ENCODE measurements at regions not wholly inside any gene's neighbourhood (a gene's known extent, or its start where the extent isn't known, plus 50 kb on each side); places are given as distances from the start of the nearest gene placed in this dataset.

DNA sequence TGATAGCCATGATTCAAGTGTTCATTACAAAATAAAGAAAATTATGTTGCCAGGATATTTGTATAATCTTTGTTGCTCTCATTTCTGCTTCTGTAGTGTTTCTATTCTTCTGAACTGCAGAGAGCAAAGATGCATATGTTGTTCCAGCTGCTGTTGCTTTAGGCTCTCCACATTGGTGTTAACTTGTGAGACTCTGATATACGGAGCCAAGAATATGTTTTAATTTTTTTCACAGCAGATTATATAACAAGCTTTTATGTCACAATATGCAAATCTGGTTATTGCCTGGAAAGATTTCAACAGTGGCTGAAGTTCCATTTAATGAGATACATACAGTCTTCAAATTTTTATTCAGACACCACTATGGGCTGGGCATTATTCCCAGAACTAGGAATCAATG lies 655.0 kb downstream of the GRXCR1 start:
- no peak for TF ChIP-seq ARNT (IDR thresholded peaks at IDR 0.05)
- TF ChIP-seq SUZ12 (IDR thresholded peaks at IDR 0.05), result no peak
- POLR2A ChIA-PET, result no interaction called here
- CTCF ChIA-PET, result no interaction called here
- no peak for DNase-seq (ENCODE audit: extremely low spot score)

DNA sequence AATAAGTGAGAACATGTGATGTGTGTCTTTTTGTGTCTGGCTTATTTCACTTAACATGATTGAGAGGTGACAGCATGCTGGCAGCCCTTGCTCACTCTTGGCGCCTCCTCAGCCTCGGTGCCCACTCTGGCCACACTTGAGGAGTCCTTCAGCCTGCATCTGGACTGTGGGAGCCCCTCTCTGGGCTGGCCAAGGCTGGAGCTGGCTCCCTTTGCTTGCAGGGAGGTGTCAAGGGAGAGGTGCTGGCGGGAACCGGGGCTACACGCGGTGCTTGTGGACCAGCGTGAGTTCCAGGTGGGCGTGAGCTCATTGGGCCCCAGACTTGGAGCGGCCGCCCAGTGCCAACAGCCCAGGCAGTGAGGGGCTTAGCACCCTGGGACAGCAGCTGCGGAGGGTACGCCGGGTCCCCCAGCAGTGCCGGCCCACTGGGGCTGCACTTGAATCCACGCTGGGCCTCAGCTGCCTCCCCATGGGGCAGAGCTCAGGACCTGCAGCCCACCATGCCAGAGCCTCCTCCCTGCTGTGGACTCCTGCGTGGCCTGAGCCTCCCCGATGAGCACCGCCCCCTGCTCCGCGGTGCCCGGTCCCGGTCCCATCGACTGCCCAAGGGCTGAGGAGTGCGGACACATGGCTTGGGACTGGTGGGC lies 658.6 kb downstream of the GRXCR1 start:
- no peak for DNase-seq (ENCODE audit: extremely low spot score)
- TF ChIP-seq ZNF384 (IDR thresholded peaks at IDR 0.05), result no peak
- ChIA-PET POLR2A (no interaction called here), CTCF (no interaction called here)

DNA sequence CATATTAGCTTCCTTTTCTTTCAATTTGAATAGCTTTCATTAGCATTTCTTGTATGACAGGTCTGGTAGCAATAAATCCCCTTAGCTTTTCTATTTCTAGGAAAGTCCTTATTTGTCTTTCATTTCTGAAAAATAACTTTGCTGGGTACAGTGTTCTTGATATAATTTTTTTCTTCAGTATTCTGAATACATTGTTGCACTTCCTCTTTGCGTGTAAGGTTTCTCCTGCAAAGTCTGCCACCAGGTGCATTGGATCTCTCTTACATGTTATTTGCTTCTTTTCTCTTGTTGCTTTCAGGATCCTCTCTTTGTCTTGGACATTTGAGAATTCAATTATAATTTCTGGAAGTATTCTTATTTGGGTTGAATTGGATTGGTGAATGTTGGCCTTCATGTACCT lies 663.7 kb downstream of the GRXCR1 start:
- DNase-seq (ENCODE audit: extremely low spot score), result no peak
- TF ChIP-seq BHLHE40 (IDR thresholded peaks at IDR 0.05; ENCODE audit: borderline replicate concordance) (no peak), SP1 (IDR thresholded peaks at IDR 0.05) (no peak), NFRKB (IDR thresholded peaks at IDR 0.05) (no peak), CTBP1 (IDR thresholded peaks at IDR 0.05; ENCODE audit: borderline replicate concordance) (no peak), TARDBP (IDR thresholded peaks at IDR 0.05) (no peak), ZNF384 (IDR thresholded peaks at IDR 0.05) (no peak), L3MBTL2 (conservative IDR thresholded peaks at IDR 0.05) (no peak), LEF1 (IDR thresholded peaks at IDR 0.05; ENCODE audit: borderline replicate concordance) (no peak), HDGF (IDR thresholded peaks at IDR 0.05; ENCODE audit: borderline replicate concordance) (no peak), FOXA1 (IDR thresholded peaks at IDR 0.05) (no peak), ARNT (IDR thresholded peaks at IDR 0.05) (no peak), FOXM1 (IDR thresholded peaks at IDR 0.05; ENCODE audit: borderline replicate concordance) (no peak), FOXK2 (IDR thresholded peaks at IDR 0.05) (no peak)
- TF ChIP-seq, protein P1, sequence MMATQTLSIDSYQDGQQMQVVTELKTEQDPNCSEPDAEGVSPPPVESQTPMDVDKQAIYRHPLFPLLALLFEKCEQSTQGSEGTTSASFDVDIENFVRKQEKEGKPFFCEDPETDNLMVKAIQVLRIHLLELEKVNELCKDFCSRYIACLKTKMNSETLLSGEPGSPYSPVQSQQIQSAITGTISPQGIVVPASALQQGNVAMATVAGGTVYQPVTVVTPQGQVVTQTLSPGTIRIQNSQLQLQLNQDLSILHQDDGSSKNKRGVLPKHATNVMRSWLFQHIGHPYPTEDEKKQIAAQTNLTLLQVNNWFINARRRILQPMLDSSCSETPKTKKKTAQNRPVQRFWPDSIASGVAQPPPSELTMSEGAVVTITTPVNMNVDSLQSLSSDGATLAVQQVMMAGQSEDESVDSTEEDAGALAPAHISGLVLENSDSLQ (IDR thresholded peaks at IDR 0.05), result no peak
- ChIA-PET POLR2A (no interaction called here), CTCF (no interaction called here)

DNA sequence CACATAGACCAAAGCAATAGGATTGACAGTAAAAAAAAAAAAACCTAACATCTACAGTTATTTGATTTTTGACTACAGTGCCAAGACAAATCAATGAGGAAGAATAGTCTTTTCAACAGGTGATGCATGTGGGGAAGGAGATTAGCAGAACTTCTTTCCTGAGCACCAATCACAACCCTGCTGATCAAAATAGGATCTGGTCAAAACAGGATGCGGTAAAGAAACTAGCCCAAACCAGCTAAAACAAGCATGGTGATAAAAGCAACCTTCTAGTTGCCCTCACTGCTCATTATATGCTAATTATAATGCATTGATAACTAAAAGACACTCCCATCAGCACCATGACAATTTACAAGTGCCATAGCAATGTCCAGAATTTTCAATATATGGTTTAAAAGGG lies 667.5 kb downstream of the GRXCR1 start:
- POLR2A ChIA-PET, result no interaction called here
- no peak for DNase-seq (ENCODE audit: extremely low spot score)
- CTCF ChIA-PET, result no interaction called here
- TF ChIP-seq HDGF (IDR thresholded peaks at IDR 0.05; ENCODE audit: borderline replicate concordance) (no peak), BHLHE40 (IDR thresholded peaks at IDR 0.05; ENCODE audit: borderline replicate concordance) (no peak), ARNT (IDR thresholded peaks at IDR 0.05) (no peak), TARDBP (IDR thresholded peaks at IDR 0.05) (no peak), L3MBTL2 (conservative IDR thresholded peaks at IDR 0.05) (no peak), ZNF384 (IDR thresholded peaks at IDR 0.05) (no peak), NFRKB (IDR thresholded peaks at IDR 0.05) (no peak), SUZ12 (IDR thresholded peaks at IDR 0.05) (no peak), ELF4 (IDR thresholded peaks at IDR 0.05) (no peak)
- TF ChIP-seq, protein P1 (IDR thresholded peaks at IDR 0.05), result no peak

DNA sequence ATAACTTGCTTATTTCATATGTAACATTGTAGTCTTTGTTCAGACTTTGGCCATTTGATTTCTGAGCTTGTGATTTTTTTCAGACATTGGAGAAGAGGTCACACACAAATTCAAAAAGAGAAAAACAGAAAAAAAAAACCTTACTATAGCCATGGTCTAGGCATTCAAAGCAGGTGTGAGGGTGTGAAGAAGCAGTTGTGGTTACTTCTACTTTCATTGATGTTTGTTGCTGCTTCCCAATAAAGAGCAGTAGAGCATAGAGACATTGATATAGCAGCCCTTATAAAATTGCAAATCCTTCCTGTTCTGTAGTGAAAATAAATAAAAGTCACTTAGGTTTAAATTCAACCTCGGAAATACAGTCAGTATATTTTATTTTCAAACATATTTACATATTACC lies 671.6 kb downstream of the GRXCR1 start:
- DNase-seq (ENCODE audit: extremely low spot score), result no peak
- no peak for TF ChIP-seq LEF1 (IDR thresholded peaks at IDR 0.05; ENCODE audit: borderline replicate concordance)
- TF ChIP-seq L3MBTL2 (conservative IDR thresholded peaks at IDR 0.05), result no peak
- no peak for TF ChIP-seq ELF4 (IDR thresholded peaks at IDR 0.05)
- TF ChIP-seq SP1 (IDR thresholded peaks at IDR 0.05), result no peak
- TF ChIP-seq, protein P1 (IDR thresholded peaks at IDR 0.05), result no peak
- no peak for TF ChIP-seq FOXK2 (IDR thresholded peaks at IDR 0.05)
- no peak for TF ChIP-seq FOXA1 (IDR thresholded peaks at IDR 0.05)
- TF ChIP-seq FOXM1 (IDR thresholded peaks at IDR 0.05; ENCODE audit: borderline replicate concordance), result no peak
- no peak for TF ChIP-seq NFRKB (IDR thresholded peaks at IDR 0.05)
- no peak for TF ChIP-seq CTBP1 (IDR thresholded peaks at IDR 0.05; ENCODE audit: borderline replicate concordance)
- no peak for TF ChIP-seq BHLHE40 (IDR thresholded peaks at IDR 0.05; ENCODE audit: borderline replicate concordance)
- no peak for TF ChIP-seq ZNF384 (IDR thresholded peaks at IDR 0.05)
- no peak for TF ChIP-seq HDGF (IDR thresholded peaks at IDR 0.05; ENCODE audit: borderline replicate concordance)
- TF ChIP-seq SUZ12 (IDR thresholded peaks at IDR 0.05), result no peak
- TF ChIP-seq TARDBP (IDR thresholded peaks at IDR 0.05), result no peak
- TF ChIP-seq ARNT (IDR thresholded peaks at IDR 0.05), result no peak
- ChIA-PET POLR2A (no interaction called here), CTCF (no interaction called here)

DNA sequence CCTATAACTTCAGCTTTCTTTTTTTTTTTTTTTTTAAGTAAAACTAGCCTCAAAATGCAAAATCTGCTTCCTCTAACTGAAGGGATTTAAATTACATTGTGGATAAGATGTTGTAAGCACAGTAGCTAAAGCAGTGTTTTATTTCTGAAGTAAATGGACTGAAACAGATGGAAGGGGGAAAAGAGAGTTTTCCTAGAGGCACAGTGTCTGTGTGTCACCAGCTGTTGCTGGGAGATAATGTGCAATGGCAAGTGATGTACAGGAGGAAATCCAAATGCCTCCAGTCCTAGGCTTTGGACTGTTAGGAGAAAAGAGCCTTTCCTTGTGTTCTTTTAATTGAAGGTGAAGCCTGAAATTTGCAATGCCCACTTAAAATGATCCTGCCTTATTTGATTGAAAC lies 672.1 kb downstream of the GRXCR1 start:
- CTCF ChIA-PET, result no interaction called here

More for the DNA sequence above, 672.1 kb downstream of the GRXCR1 start:
- POLR2A ChIA-PET, result no interaction called here
- TF ChIP-seq ARNT (IDR thresholded peaks at IDR 0.05) (no peak), NFRKB (IDR thresholded peaks at IDR 0.05) (no peak), SP1 (IDR thresholded peaks at IDR 0.05) (no peak), BHLHE40 (IDR thresholded peaks at IDR 0.05; ENCODE audit: borderline replicate concordance) (no peak), FOXA1 (IDR thresholded peaks at IDR 0.05) (no peak), CTBP1 (IDR thresholded peaks at IDR 0.05; ENCODE audit: borderline replicate concordance) (no peak), FOXK2 (IDR thresholded peaks at IDR 0.05) (no peak), ELF4 (IDR thresholded peaks at IDR 0.05) (no peak), LEF1 (IDR thresholded peaks at IDR 0.05; ENCODE audit: borderline replicate concordance) (no peak), L3MBTL2 (conservative IDR thresholded peaks at IDR 0.05) (no peak), FOXM1 (IDR thresholded peaks at IDR 0.05; ENCODE audit: borderline replicate concordance) (no peak), HDGF (IDR thresholded peaks at IDR 0.05; ENCODE audit: borderline replicate concordance) (no peak), SUZ12 (IDR thresholded peaks at IDR 0.05) (no peak), TARDBP (IDR thresholded peaks at IDR 0.05) (no peak), ZNF384 (IDR thresholded peaks at IDR 0.05) (no peak)
- TF ChIP-seq, protein P1 (IDR thresholded peaks at IDR 0.05), result no peak
- no peak for DNase-seq (ENCODE audit: extremely low spot score)

All from HEK293T (cell line).